HG02763 (cell line): ENCODE measurements at regions not wholly inside any gene's neighbourhood (a gene's known extent, or its start where the extent isn't known, plus 50 kb on each side); places are given as distances from the start of the nearest gene placed in this dataset.

Experiments used
- ATAC-seq: cut with Tn5 transposase; IDR thresholded peaks from one replicate; pipeline ENCODE4 v1.9.1; 2021; ENCODE audit warnings: mild to moderate bottlenecking, moderate library complexity; ENCODE audit not compliant: unreplicated experiment

DNA sequence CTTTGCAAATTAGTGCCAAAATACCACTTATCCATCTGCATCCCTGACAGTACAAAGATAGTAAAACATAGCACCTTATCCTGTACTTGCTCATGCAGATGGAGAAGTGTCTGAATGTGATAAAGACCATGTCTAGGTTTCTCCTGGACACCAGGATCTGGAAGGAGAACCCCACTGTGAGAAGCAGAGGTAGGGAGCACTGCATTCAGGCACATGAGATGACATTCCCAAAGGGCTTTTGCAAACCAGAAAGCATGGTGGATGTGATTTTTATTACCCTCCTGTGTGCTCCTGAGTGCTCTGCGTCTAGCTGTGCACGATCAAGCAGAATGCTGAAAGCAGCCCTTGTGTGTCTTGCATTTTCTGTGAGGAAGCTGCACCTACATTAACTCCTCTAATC lies 857.6 kb upstream of the ID2 start:
- ATAC-seq = no peak

DNA sequence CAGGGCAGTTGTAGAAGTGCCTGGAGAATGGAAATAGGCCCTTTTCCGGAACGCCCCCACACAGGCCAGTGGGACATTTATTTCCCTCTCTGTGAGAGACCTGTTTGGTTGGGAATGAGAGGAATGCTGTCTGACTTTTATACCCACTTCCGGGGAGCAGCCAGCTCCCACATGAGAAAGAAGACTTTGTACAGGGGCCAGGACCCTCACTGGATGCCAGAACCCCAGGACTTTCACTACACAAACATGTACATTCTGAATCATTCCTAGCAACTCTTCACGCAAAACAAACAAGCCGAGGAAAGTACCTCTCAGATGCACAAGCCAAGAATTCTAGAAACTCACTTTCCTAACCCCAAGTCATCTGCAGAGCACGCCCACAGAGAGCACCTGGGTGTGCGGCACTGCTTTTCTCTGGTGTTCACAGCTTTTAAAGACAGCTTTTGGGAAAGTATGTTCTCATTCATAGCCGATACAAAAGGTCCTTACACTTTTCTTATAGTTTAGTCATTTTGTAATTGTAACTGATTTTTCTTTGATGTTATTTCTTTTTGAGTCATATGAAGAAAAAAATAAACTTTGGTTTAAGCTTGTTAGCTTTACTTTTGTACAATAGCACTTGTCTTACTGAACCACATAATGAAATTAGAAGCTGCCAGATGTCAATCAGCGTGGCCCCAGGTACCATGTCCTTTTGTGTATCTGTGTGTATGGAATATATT lies 856.1 kb upstream of the ID2 start:
- peak; percentile 94 for ATAC-seq

- no peak for ATAC-seq
These were observed 855.2 kb upstream of the ID2 start for GRCh38 chr2:7826656-7827055.

GRCh38 chr2:7829241-7829640 lies 852.6 kb upstream of the ID2 start:
- ATAC-seq = no peak

DNA sequence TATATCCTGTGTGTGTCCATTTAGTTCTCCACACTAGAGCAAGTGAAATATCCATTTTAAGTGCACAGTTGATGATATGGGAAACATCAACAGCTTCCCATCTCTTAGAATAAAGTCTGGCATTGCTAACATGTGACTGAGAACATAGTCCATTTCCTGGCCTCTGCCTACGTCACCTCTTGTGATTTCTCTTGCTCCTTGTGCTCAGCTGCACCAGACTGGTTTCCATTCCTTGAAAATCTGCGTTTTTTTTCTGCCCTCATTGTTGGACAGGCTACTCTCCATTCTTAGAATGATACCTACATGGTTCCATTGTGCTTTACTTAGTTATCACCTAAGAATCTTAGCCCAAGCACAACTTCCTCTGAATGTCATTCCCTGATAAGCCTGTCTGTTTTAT lies 851.2 kb upstream of the ID2 start:
- ATAC-seq = no peak

- ATAC-seq = no peak
These were observed 846.7 kb upstream of the ID2 start for GRCh38 chr2:7835151-7835550.

GRCh38 chr2:7835693-7836680 lies 845.9 kb upstream of the ID2 start:
- peak; percentile 73 for ATAC-seq

- ATAC-seq = no peak
These were observed 844.6 kb upstream of the ID2 start for GRCh38 chr2:7837237-7837760.

DNA sequence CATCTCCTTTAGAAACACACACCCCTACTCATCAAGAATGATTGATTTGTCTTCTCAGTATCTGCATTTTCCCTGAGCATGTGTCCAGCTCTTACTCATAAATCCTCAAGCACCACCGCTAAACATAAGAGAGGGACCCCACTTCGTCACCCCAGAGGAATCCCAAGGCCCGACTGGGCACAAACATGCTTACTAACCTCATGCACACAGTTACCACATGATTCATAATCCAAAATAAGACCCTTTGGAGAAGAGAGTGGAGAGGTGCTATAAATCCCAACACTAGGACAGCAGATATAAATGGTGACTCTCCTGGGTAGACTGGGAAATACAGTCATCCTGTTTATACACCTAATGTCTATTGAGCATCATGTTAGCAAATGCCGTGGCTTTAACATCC lies 843.2 kb upstream of the ID2 start:
- ATAC-seq = no peak

- ATAC-seq = no peak
These were observed 841.0 kb upstream of the ID2 start for GRCh38 chr2:7840651-7841380.

- ATAC-seq = no peak
These were observed 840.1 kb upstream of the ID2 start for GRCh38 chr2:7841751-7842150.

DNA sequence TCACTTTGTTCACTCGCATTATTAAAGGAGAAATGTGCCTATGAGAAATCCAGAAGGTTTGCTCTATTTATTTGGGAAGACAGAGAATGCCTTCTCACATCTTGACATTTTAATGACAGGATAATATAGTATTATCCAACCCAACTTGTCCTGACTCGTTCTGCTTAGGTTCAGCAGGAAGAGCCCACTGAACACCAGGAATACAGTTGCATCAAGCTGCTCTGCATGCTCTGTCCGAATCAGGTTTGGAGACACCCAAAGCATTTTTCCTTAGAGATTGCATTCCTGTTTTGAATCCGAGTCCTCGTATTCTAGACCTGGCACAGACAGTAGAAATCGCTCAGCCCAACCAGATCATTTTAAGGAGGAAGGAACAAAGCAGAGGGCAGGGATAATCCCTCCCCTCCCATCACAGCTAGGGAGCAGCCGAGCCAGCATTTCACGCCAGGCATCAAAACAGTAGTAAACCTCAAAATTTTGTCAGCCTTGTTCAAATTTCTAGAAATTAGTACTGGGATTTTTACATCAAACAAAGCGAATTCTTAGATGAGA lies 837.4 kb upstream of the ID2 start:
- no peak for ATAC-seq

DNA sequence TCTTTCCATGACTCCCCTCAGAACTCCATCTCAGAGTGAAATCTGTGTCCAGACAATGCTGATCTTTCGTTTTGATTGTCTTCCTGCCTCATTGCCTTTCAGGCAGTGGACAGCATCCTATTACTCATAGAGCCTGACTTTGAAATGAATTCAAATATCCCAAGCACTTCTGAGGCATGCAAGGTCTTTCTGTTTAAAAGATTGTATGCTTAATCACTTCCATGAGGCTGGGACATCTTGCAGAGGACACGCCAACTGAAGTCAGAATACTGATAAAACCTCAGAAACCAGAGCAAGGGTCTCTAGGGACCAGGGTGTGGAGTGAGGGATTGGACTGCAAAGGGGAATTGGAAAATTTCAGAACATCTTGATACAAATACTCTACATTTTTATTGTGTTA lies 836.5 kb upstream of the ID2 start:
- no peak for ATAC-seq

GRCh38 chr2:7846607-7847006 lies 835.2 kb upstream of the ID2 start:
- ATAC-seq = no peak

DNA sequence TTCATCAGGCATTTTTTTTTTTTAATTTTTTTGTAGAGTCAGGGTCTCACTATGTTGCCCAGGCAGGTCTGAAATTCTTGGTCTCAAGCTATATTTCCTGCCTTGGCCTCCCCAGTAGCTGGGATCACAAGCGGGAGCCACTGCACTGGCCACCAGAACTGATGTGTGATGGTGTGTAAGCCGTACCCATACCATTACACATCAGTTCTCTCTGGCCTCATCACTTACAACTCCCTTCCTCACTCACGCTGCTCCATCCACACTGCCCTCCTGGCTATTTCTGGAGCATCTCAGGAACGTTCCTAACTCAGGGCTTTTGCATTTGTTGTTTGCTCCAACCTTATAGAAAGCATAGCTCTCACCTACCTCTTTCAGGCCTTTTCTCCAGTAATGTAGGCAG lies 834.5 kb upstream of the ID2 start:
- no peak for ATAC-seq

DNA sequence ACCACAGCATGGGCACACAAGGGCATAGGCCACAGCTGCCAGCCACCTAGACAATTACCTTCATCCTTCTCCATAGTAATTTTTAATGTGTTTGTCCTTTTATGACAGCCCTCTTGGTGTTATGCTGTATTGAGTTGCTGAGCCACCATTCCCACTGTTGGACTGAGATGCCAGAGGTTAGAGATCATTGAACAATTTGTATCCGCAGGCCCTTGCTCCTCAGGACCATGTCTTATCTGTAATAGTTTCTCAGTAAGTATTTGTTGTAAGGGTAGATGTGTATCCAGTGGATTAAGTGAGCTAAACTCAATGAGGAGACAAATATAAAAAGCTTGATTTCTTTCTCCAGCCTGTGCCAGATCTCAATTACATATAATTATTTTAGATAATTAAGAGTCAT lies 832.8 kb upstream of the ID2 start:
- no peak for ATAC-seq

DNA sequence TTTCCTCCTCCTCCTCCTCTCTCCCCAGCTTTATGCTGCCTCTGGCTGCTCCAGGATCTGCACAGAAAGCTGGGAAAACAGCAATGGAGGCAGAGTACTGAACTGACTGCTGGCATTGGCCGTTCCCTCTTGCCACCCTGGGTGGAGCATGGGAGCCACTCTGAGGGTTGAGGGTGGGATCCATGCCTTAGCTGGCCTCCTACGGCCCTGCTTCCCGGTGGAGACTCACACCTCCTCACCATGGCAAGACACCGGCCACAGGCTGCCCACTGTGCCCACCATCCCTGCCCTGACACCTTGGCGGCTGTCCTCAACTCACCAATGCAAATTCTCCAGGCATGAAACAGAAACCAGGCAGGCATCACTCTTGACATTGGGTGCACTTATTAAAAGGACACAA lies 832.3 kb upstream of the ID2 start:
- ATAC-seq = no peak

- ATAC-seq = no peak
These were observed 829.3 kb upstream of the ID2 start for GRCh38 chr2:7852546-7852945.

DNA sequence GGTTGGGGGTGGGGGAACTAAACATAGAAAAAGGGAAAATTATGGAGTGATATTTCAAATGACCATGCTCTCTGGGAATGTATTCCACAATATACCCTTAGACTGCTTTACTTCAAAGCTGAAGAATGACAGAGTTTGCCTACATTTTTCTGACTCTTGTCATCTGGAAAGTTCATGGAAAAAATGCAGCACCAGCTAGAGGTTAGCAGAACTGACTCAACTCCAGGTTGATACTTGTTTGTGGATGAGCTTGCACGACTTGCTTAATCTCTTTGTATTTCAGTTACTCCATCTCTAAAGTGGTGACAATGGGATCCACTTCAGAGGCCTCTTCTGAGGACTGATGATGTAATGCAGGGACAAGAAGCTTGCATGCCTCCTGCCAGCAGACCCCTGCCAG lies 824.0 kb upstream of the ID2 start:
- ATAC-seq = no peak

- no peak for ATAC-seq
These were observed 823.2 kb upstream of the ID2 start for GRCh38 chr2:7858624-7859023.

GRCh38 chr2:7860693-7861092 lies 821.2 kb upstream of the ID2 start:
- ATAC-seq = no peak
